ENCODE measurements at regions not wholly inside any gene's neighbourhood (a gene's known extent, or its start where the extent isn't known, plus 50 kb on each side); places are given as distances from the start of the nearest gene placed in this dataset.
"Not testable (repeated sequence)": the region's sequence is repeated elsewhere in the genome, so short reads cannot be mapped to it uniquely, and the experiment has no call there.

DNA sequence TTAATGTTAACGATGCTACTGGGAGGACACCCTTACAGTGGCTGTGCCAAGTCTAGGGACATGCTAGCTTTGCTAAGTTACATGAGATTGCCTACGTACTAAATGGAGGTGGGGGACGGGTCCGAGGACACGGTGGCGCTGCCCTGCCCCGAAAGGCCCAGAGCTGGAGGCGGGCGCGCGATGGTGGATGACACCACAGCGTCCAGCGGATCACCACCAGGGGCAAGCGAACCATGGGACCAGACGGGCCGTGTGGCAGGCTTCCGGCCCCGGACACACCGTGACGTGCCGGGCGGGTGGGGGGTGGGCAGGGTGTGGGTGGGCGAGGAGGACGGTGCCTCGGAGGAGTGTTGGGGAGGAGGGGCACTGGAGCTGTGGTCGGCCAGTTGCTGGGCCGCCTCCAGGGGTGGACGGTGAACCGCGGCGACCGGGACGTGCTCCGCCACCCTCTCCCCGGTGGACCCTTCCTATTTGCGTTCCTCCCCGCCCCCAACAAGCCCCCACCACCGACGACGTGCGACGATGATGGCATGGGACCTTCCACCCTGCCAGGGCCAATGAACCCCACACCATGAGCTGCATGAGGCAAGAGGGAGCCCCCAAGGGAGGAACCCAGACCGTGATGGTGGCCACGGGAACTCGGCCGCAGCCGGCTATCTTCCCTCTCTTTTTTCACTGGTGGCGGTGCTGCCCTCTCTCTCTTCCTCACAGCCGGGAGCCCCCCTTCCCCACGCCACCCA is 773.3 kb upstream of the DEFB115 start:
- in situ Hi-C loops (cut with MboI; ENCODE audit: low sequenced_read_pairs in 4 of 4) (no loop called here), intact Hi-C loops (cut with DNase I; ENCODE audit: low total_unique reads) (no loop called here)
- peaks cover 0 to 4% (median 0%) of the 10 kb centered on the region in 3 donors for H3K27me3 ChIP-seq
- no peak overlapping the region for H3K27ac ChIP-seq
- ATAC-seq = no peak
- H3K9me3 ChIP-seq = no peaks in the 10 kb centered on the region
- DNase-seq = no peak
- H3K4me1 ChIP-seq = no peaks in the 10 kb centered on the region
- H3K36me3 ChIP-seq = no peaks in the 10 kb centered on the region
- TF ChIP-seq, protein P1, sequence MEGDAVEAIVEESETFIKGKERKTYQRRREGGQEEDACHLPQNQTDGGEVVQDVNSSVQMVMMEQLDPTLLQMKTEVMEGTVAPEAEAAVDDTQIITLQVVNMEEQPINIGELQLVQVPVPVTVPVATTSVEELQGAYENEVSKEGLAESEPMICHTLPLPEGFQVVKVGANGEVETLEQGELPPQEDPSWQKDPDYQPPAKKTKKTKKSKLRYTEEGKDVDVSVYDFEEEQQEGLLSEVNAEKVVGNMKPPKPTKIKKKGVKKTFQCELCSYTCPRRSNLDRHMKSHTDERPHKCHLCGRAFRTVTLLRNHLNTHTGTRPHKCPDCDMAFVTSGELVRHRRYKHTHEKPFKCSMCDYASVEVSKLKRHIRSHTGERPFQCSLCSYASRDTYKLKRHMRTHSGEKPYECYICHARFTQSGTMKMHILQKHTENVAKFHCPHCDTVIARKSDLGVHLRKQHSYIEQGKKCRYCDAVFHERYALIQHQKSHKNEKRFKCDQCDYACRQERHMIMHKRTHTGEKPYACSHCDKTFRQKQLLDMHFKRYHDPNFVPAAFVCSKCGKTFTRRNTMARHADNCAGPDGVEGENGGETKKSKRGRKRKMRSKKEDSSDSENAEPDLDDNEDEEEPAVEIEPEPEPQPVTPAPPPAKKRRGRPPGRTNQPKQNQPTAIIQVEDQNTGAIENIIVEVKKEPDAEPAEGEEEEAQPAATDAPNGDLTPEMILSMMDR (IDR thresholded peaks at IDR 0.05 in 4 of 5, conservative IDR thresholded peaks at IDR 0.05 in 1 of 5) = no peak
- no peak for TF ChIP-seq POLR2A (IDR thresholded peaks at IDR 0.05)
- H3K4me3 ChIP-seq = no peak overlapping the region

DNA sequence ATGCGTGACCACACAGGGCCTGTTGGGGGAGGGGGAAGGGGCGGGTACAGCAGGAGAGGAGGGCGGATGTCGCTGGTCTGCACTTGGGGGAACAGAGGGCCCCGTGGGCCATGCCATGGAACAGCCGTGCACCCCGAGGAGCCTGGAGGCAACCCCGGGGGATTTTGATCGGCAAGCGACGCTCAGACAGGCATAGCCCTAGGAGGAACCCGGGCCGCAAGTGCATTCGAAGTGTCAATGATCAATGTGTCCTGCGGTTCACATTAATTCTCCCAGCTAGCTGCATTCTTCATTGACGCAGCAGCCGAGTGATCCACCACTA is 772.8 kb upstream of the DEFB115 start:
- Histone ChIP-seq H3K27ac (no peak overlapping the region), H3K4me3 (no peak overlapping the region), H3K36me3 (no peaks in the 10 kb centered on the region), H3K27me3 (peaks cover 0 to 9% (median 3%) of the 10 kb centered on the region in 3 donors), H3K9me3 (no peaks in the 10 kb centered on the region), H3K4me1 (no peaks in the 10 kb centered on the region)
- intact Hi-C loops (cut with DNase I; ENCODE audit: low total_unique reads) = no loop called here
- DNase-seq = no peak
- TF ChIP-seq, protein P1 (IDR thresholded peaks at IDR 0.05 in 4 of 5, conservative IDR thresholded peaks at IDR 0.05 in 1 of 5) = no peak
- TF ChIP-seq POLR2A (IDR thresholded peaks at IDR 0.05) = no peak
- in situ Hi-C loops (cut with MboI; ENCODE audit: low sequenced_read_pairs in 4 of 4) = no loop called here
- ATAC-seq = no peak

DNA sequence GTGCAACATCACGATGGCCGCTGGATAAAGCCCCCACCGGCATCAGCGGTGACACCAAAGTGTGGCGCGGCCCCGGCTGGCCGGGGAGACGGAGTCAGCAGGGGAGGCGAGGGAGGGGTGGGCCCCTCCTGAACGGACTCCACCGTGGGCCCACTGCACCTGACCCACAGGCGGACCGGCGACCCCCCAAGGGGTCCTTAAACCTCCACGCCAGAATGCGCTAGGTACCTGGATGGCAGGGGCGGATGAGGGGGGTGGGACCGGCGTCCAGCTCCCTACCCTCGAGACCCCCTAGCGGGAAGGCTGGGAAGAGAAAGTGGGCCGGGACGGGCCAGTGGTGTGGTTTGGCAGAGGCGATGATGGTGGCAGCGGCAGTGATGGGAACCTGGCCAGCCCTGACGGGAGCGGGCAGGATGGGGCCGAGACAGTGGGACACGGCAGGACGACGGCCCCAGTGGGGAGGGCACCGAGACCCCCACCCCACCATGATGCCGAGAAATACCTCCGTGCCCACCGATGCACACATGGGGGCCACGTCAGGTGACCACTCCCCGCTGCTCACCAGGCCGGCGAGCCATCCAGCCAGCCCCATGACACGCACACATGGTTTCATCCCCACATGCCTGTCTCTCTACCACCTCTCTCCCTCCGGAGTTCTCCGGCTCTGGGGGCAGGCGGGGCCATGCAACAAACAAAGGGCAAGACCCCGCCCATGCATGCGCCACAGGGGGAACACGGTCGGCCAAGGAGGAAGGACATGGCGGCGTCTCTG is 771.9 kb upstream of the DEFB115 start:
- no peak for ATAC-seq
- intact Hi-C loops (cut with DNase I; ENCODE audit: low total_unique reads) = no loop called here
- Histone ChIP-seq H3K27ac (no peak overlapping the region), H3K27me3 (peaks cover 0 to 10% (median 3%) of the 10 kb centered on the region in 3 donors), H3K9me3 (no peaks in the 10 kb centered on the region), H3K36me3 (no peaks in the 10 kb centered on the region), H3K4me3 (no peak overlapping the region), H3K4me1 (no peaks in the 10 kb centered on the region)
- DNase-seq = no peak
- in situ Hi-C loops (cut with MboI; ENCODE audit: low sequenced_read_pairs in 4 of 4) = no loop called here
- no peak for TF ChIP-seq POLR2A (IDR thresholded peaks at IDR 0.05)
- TF ChIP-seq, protein P1 (IDR thresholded peaks at IDR 0.05 in 4 of 5, conservative IDR thresholded peaks at IDR 0.05 in 1 of 5) = no peak

DNA sequence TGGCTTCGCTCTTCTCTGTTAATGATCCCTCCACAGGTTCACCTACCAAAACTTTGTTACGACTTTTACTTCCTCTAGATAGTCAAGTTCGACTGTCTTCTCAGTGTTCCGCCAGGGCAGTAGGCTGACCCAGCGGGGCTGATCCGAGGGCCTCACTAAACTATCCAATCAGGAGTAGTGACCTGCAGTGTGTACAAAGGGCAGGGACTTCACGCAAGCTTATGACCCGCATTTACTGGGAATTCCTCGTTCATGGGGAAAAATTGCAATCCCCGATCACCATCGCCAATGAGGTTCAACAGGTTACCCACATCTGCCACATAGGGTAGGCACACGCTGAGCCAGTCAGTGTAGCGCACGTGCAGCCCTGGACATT is 771.4 kb upstream of the DEFB115 start:
- Histone ChIP-seq H3K27ac (no peak overlapping the region), H3K9me3 (no peaks in the 10 kb centered on the region), H3K4me3 (no peak overlapping the region), H3K36me3 (no peaks in the 10 kb centered on the region), H3K27me3 (peaks cover 0 to 10% (median 3%) of the 10 kb centered on the region in 3 donors), H3K4me1 (no peaks in the 10 kb centered on the region)
- TF ChIP-seq, protein P1 (IDR thresholded peaks at IDR 0.05 in 4 of 5, conservative IDR thresholded peaks at IDR 0.05 in 1 of 5) = no peak
- no peak for TF ChIP-seq POLR2A (IDR thresholded peaks at IDR 0.05)
- intact Hi-C loops (cut with DNase I; ENCODE audit: low total_unique reads) (no loop called here), in situ Hi-C loops (cut with MboI; ENCODE audit: low sequenced_read_pairs in 4 of 4) (no loop called here)
- DNase-seq (no peak), ATAC-seq (no peak)

DNA sequence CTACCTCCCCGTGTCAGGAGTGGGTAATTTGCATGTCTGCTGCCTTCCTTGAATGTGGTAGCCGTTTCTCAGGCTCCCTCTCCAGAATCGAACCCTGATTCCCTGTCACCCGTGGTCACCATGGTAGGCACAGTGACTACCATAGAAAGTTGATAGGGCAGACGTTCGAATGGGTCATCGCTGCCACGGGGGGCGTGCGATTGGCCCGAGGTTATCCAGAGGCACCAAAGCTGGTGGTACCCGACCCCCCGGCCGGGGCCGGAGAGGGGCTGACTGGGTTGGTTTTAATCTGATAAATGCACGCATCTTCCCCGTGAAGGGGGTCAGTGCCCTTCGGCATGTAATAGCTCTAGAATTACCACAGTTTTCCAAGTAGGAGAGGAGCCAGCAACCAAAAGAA is 770.0 kb upstream of the DEFB115 start:
- H3K4me1 ChIP-seq; H3K36me3 ChIP-seq; H3K27ac ChIP-seq; H3K4me3 ChIP-seq; H3K9me3 ChIP-seq; ATAC-seq; H3K27me3 ChIP-seq; DNase-seq; intact Hi-C loops (cut with DNase I; ENCODE audit: low total_unique reads); in situ Hi-C loops (cut with MboI; ENCODE audit: low sequenced_read_pairs in 4 of 4): not testable (repeated sequence)

Data from gastrocnemius medialis (tissue), 4 donors.